H9 (cell line): ENCODE measurements at regions not wholly inside any gene's neighbourhood (a gene's known extent, or its start where the extent isn't known, plus 50 kb on each side); places are given as distances from the start of the nearest gene placed in this dataset.

Source experiments
- DNase-seq: peaks from one replicate; pipeline ENCODE4 v3.0.0-alpha.2; 2017
- H2AFZ ChIP-seq: one replicate; pipeline ENCODE4 v1.6.1; 2013; ENCODE audit warnings: mild to moderate bottlenecking, low read length, control low read depth, moderate library complexity
- H2AK5ac ChIP-seq: 2 replicates; pipeline ENCODE4 v1.6.1; 2013; ENCODE audit warnings: low read length, control low read depth, mixed read lengths; ENCODE audit not compliant: insufficient read length
- H2BK120ac ChIP-seq: one replicate; pipeline ENCODE4 v1.6.1; 2013; ENCODE audit warnings: low read depth, mild to moderate bottlenecking, low read length, control low read depth, inconsistent platforms; ENCODE audit not compliant: poor library complexity, severe bottlenecking
- H2BK12ac ChIP-seq: 2 replicates; pipeline ENCODE4 v1.6.1; 2013; ENCODE audit warnings: low read length, control low read depth, mixed read lengths, low read depth; ENCODE audit not compliant: insufficient read length
- H2BK15ac ChIP-seq: 2 replicates; pipeline ENCODE4 v1.6.1; 2013; ENCODE audit warnings: low read depth, low read length, control low read depth
- H2BK20ac ChIP-seq: one replicate; pipeline ENCODE4 v1.6.1; 2013; ENCODE audit warnings: low read depth, mild to moderate bottlenecking, low read length, control low read depth, inconsistent platforms; ENCODE audit not compliant: poor library complexity, severe bottlenecking
- H2BK5ac ChIP-seq: 2 replicates; pipeline ENCODE4 v1.6.1; 2013; ENCODE audit warnings: low read length, control low read depth, mixed read lengths; ENCODE audit not compliant: insufficient read length
- H3K14ac ChIP-seq: 2 replicates; pipeline ENCODE4 v1.6.1; 2013; ENCODE audit warnings: low read length, control low read depth; ENCODE audit not compliant: insufficient read depth
- H3K18ac ChIP-seq: 2 replicates; pipeline ENCODE4 v1.6.1; 2013; ENCODE audit warnings: low read depth, mild to moderate bottlenecking, mixed read lengths, low read length, control low read depth; ENCODE audit not compliant: insufficient read length
- H3K23ac ChIP-seq: 2 replicates; pipeline ENCODE4 v1.6.1; 2013; ENCODE audit warnings: low read length, control low read depth, mixed read lengths, low read depth; ENCODE audit not compliant: insufficient read length
- H3K23me2 ChIP-seq: 2 replicates; pipeline ENCODE4 v1.6.1; 2013; ENCODE audit warnings: low read depth, mild to moderate bottlenecking, mixed read lengths, low read length, control low read depth; ENCODE audit not compliant: insufficient read length, poor library complexity, severe bottlenecking
- H3K27ac ChIP-seq: 2 replicates; pipeline ENCODE4 v1.5.1; 2013; ENCODE audit warnings: low read length, control low read depth, mixed read lengths, low read depth; ENCODE audit not compliant: insufficient read length
- H3K27me3 ChIP-seq: 2 replicates; pipeline ENCODE4 v1.6.1; 2013; ENCODE audit warnings: low read length, control low read depth, inconsistent platforms; ENCODE audit not compliant: insufficient read depth
- H3K4ac ChIP-seq: 2 replicates; pipeline ENCODE4 v1.6.1; 2013; ENCODE audit warnings: low read depth, mild to moderate bottlenecking, control low read depth, inconsistent platforms, low read length, moderate library complexity
- H3K4me1 ChIP-seq: 2 replicates; pipeline ENCODE4 v1.6.1; 2013; ENCODE audit warnings: low read length, control low read depth, inconsistent platforms; ENCODE audit not compliant: insufficient read depth
- H3K4me2 ChIP-seq: 2 replicates; pipeline ENCODE4 v1.6.1; 2013; ENCODE audit warnings: low read length, control low read depth, mixed read lengths; ENCODE audit not compliant: insufficient read length, insufficient read depth
- H3K56ac ChIP-seq: 2 replicates; pipeline ENCODE4 v1.6.1; 2013; ENCODE audit warnings: low read depth, mild to moderate bottlenecking, mixed read lengths, low read length, control low read depth; ENCODE audit not compliant: insufficient read length
- H3K79me1 ChIP-seq: 2 replicates; pipeline ENCODE4 v1.6.1; 2013; ENCODE audit warnings: low read depth, mild to moderate bottlenecking, moderate library complexity, low read length, control low read depth, inconsistent platforms; ENCODE audit not compliant: insufficient read depth, poor library complexity, severe bottlenecking
- H3K79me2 ChIP-seq: 2 replicates; pipeline ENCODE4 v1.6.1; 2013; ENCODE audit warnings: low read length, control low read depth, inconsistent platforms; ENCODE audit not compliant: insufficient read depth
- H3K9ac ChIP-seq: 2 replicates; pipeline ENCODE4 v1.6.1; 2013; ENCODE audit warnings: low read length, control low read depth, mixed read lengths; ENCODE audit not compliant: insufficient read length; ENCODE audit errors: extremely low read depth
- H3K9me3 ChIP-seq: one replicate; pipeline ENCODE4 v1.6.1; 2013; ENCODE audit warnings: low read depth, low read length, inconsistent platforms; ENCODE audit not compliant: control insufficient read depth
- H3T11ph ChIP-seq: one replicate; pipeline ENCODE4 v1.6.1; 2013; ENCODE audit warnings: mild to moderate bottlenecking, low read length, control low read depth, inconsistent platforms
- H4K20me1 ChIP-seq: one replicate; pipeline ENCODE4 v1.6.1; 2013; ENCODE audit not compliant: control insufficient read depth, insufficient read length, insufficient read depth
- H4K5ac ChIP-seq: 2 replicates; pipeline ENCODE4 v1.6.1; 2013; ENCODE audit warnings: low read depth, mild to moderate bottlenecking, mixed read lengths, low read length, control low read depth; ENCODE audit not compliant: insufficient read length
- H4K8ac ChIP-seq: replicated peaks from 2 replicates; pipeline ENCODE4 v1.6.1; 2013; ENCODE audit warnings: low read length, control low read depth, mixed read lengths, low read depth; ENCODE audit not compliant: insufficient read length
- H4K91ac ChIP-seq: 2 replicates; pipeline ENCODE4 v1.6.1; 2013; ENCODE audit warnings: low read depth, mild to moderate bottlenecking, moderate library complexity, mixed read lengths, low read length, control low read depth; ENCODE audit not compliant: insufficient read length
- H3K27ac Mint-ChIP-seq, 3 experiments: 2 replicates in 2 of 3; 3 replicates in 1 of 3; pipeline ENCODE4 v1.8.0; 2020 to 2021; ENCODE audit warnings: mixed read lengths in 3 of 3, mild to moderate bottlenecking in 1 of 3, moderate library complexity in 1 of 3
- H3K27me3 Mint-ChIP-seq: 2 replicates; pipeline ENCODE4 v1.8.0; 2021; ENCODE audit warnings: low read depth, mild to moderate bottlenecking, moderate library complexity, mixed read lengths
- H3K36me3 Mint-ChIP-seq, 3 experiments: 2 replicates in 2 of 3; 3 replicates in 1 of 3; pipeline ENCODE4 v1.8.0; 2020 to 2021; ENCODE audit warnings: low read depth in 3 of 3, mixed read lengths in 3 of 3; ENCODE audit not compliant: insufficient read depth in 1 of 3
- H3K4me1 Mint-ChIP-seq, 2 experiments: 2 replicates each; pipeline ENCODE4 v1.8.0; 2020; ENCODE audit warnings: mixed read lengths in 2 of 2
- H3K4me3 Mint-ChIP-seq, 2 experiments: 2 replicates in 1 of 2; 3 replicates in 1 of 2; pipeline ENCODE4 v1.8.0; 2020 to 2021; ENCODE audit warnings: mild to moderate bottlenecking in 2 of 2, mixed read lengths in 2 of 2, moderate library complexity in 1 of 2
- H3K9me3 Mint-ChIP-seq, 2 experiments: 2 replicates in 1 of 2; 3 replicates in 1 of 2; pipeline ENCODE4 v1.8.0; 2020; ENCODE audit warnings: mild to moderate bottlenecking in 2 of 2, mixed read lengths in 2 of 2, moderate library complexity in 1 of 2
- CTCF ChIP-seq: fragments of 200-600 bp; sonication (generic); conservative IDR thresholded peaks from 3 replicates; pipeline ENCODE4 v1.8.0; 2021; ENCODE audit warnings: antibody characterized with exemption, mild to moderate bottlenecking
- WGBS: extraction: QIAGEN DNeasy Blood & Tissue Kit; methylation state at CpG from one replicate; pipeline ENCODE4 v1.1.7; 2013; ENCODE audit warnings: missing lambda C conversion rate, low lambda C conversion rate, mixed read lengths; ENCODE audit not compliant: insufficient read length; ENCODE audit errors: extremely low coverage; 5-methylcytosine and 5-hydroxymethylcytosine counted together

- no peak overlapping the region for H4K5ac ChIP-seq
- no peak overlapping the region for H3K27ac Mint-ChIP-seq
- no peaks in the 10 kb centered on the region for H3K79me1 ChIP-seq
- no peak overlapping the region for H3K18ac ChIP-seq
- no peak for DNase-seq
- H2AFZ ChIP-seq: no peak overlapping the region
- H3K56ac ChIP-seq: no peak overlapping the region
- no peak overlapping the region for H3K4me3 Mint-ChIP-seq
- H3K4me2 ChIP-seq: no peak overlapping the region
- no peaks in the 10 kb centered on the region for H4K20me1 ChIP-seq
- H3K23ac ChIP-seq: no peak overlapping the region
- H3K9me3 ChIP-seq: no peaks in the 10 kb centered on the region
- H3K27ac ChIP-seq: no peak overlapping the region
- no peak overlapping the region for H2BK15ac ChIP-seq
- no peak overlapping the region for H2BK5ac ChIP-seq
- no peak overlapping the region for H4K91ac ChIP-seq
- no peak overlapping the region for H2BK12ac ChIP-seq
- H2BK120ac ChIP-seq: no peak overlapping the region
- no peaks in the 10 kb centered on the region for H3K4me1 Mint-ChIP-seq
- no peak overlapping the region for H3T11ph ChIP-seq
- no peaks in the 10 kb centered on the region for H3K27me3 ChIP-seq
- H3K14ac ChIP-seq: no peak overlapping the region
- peaks cover 5 to 7% of the 10 kb centered on the region in 2 experiments; a peak in 4 of 5 replicates for H3K9me3 Mint-ChIP-seq
- no CpG with 5 or more reads among the region's 6 CpGs for WGBS
- peaks cover 0 to 3% (median 0%) of the 10 kb centered on the region in 3 experiments; a peak in 2 of 7 replicates for H3K36me3 Mint-ChIP-seq
- no peaks in the 10 kb centered on the region for H3K79me2 ChIP-seq
- peaks cover 2% of the 10 kb centered on the region; the same call in 1 of the 2 replicates for H3K27me3 Mint-ChIP-seq
- H3K9ac ChIP-seq: no peak overlapping the region
- H3K4ac ChIP-seq: no peak overlapping the region
- no peak overlapping the region for H2BK20ac ChIP-seq
- H3K23me2 ChIP-seq: no peaks in the 10 kb centered on the region
- H4K8ac ChIP-seq: no peak overlapping the region
- H3K4me1 ChIP-seq: no peaks in the 10 kb centered on the region
- no peak for TF ChIP-seq CTCF
- H2AK5ac ChIP-seq: no peak overlapping the region
Observed at GRCh38 chr3:992871-993270, 100.0 kb upstream of the CNTN6 start.
